CD4-positive, alpha-beta T cell treated with Interleukin-21 for 1 hour (primary cell): ENCODE measurements at regions not wholly inside any gene's neighbourhood (a gene's known extent, or its start where the extent isn't known, plus 50 kb on each side); places are given as distances from the start of the nearest gene placed in this dataset.
"Not testable (repeated sequence)": the region's sequence is repeated elsewhere in the genome, so short reads cannot be mapped to it uniquely, and the experiment has no call there.

ENCODE experiments used
- DNase-seq: peaks from one replicate; pipeline ENCODE4 v3.0.0-alpha.2; 2020

DNA sequence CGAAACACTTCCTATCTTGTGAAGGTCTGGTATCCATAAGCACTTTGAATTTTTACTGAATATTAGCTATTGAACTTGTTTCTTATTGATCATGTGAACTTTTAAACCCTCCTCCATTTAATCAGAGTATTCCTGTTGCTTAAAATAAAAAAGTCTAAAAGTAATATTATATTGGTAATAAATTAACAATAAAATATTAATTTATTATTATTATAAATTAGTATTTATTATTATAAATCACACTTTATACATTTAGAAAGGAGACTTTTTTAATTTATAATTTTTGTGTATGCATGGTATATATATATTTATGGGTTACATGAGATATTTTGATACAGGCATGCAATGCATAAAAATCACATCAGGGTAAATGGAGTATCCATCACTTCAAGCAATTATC lies 295.4 kb upstream of the NETO1 start:
- no peak for DNase-seq

- DNase-seq: no peak
Measured at GRCh38 chr18:73156117-73156516, 288.3 kb upstream of the NETO1 start.

DNA sequence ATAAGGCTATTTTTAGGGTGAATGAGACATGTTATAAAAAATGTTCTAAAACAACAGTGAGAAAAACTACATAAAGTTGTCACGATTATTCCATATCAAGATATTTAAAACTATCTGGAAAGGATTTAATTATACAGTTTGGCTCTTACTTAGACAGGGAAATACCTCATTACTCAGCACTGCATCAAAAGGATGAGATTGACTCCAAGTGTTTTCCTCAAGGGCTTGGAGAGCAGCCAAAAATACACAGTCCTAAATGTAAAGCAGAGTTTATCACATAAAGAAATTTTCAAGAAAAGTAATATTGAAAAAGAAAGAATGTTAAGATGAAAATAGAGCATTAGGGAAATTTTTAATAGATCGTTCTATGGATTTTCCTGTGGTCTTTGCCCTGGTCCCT lies 285.5 kb upstream of the NETO1 start:
- no peak for DNase-seq

DNA sequence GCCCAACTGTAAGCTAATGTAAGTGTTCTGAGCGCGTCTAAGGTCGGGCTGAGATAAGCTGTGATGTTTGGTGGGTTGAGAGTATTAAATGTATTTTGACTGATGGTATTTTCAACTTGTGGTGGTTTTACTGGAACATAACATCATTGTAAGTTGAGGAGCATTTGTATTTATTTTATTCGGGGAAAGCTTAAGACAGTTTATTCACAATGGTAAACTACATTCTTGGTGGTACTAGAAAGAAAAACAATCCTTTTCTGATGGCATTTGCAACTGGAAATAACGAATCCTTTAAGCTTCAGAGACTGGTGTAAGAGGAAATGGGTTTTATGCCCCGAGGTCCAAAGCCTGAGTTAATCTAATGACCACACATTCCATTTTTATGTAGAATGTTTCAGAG lies 283.3 kb upstream of the NETO1 start:
- no peak for DNase-seq

DNA sequence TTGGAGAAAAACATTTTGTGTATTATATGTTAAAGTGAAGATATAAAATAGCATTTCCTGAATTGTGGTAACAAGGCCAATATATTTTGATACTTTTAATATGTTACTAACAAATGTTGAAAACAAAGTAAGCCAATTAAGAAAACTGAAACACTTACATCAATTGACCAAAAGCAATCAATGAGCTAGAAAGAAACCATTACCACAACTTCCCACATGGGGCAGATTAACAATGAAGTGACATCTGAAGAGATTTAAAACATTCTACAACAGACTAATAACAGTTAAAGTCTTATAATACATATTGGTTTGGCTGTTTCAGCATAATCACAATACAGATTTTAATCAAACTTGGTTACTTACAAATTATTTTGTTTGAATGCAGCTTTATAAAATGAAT lies 282.4 kb upstream of the NETO1 start:
- no peak for DNase-seq

- no peak for DNase-seq
Measured at GRCh38 chr18:73147590-73147989, 279.8 kb upstream of the NETO1 start.

GRCh38 chr18:73144030-73144429 lies 276.2 kb upstream of the NETO1 start:
- DNase-seq: no peak

DNA sequence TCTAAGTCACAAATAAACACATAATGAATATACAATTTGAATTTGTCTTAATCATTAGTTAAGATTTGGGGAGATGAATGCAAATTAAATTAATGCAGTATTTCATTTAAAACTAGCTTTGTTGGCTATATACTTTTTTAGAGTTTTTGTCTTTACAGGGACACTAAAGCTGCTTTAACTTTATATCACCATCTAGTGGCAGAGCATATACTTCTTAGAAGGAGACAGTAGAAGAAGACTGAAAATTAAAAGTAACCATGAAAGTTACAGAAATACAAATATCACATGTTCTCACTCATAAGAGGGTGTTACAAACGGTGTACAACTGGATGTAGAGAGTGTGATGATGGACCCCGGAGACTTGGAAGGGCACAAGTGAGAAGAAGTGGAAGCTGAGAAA lies 268.3 kb upstream of the NETO1 start:
- no peak for DNase-seq

DNA sequence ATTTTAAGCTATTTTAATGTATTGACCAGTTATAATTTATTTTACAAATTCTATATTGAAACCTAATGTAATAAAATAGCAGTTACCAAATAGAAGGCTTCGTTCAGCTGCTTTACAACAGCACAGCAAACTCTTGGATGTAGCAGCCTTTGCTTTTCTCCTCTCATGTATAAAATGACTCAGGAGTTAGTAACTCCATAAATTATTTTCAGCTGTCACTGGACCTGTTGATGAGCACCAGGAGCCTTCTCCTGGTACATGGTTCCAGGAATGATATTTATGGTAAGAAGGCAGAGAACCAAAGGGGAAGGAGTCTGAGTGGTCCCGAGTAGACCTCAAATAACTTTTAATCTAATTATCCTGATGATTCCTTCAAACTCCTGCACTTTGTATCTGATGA lies 256.4 kb upstream of the NETO1 start:
- DNase-seq: no peak

- no peak for DNase-seq
Measured at GRCh38 chr18:73121207-73121606, 253.4 kb upstream of the NETO1 start.

GRCh38 chr18:73120626-73121025 lies 252.8 kb upstream of the NETO1 start:
- no peak for DNase-seq

GRCh38 chr18:73119574-73119973 lies 251.8 kb upstream of the NETO1 start:
- DNase-seq: no peak

- no peak for DNase-seq
Measured at GRCh38 chr18:73118121-73118816, 250.5 kb upstream of the NETO1 start.

DNA sequence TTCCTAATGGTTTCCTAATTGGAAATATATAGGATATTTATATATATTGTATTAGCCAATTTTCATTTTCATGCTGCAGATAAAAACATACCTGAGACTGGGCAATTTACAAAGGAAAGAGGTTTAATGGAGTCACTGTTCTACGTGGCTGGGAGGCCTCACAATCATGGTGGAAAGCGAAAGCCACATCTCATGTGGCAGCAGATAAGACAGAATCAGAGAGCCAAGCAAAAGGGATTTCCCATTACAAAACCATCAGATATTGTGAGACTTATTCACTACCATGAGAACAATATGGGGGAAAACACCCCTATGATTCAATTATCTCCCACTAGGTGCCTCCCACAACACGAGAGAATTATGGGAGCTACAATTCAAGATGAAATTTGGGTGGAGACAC lies 242.5 kb upstream of the NETO1 start:
- no peak for DNase-seq

DNA sequence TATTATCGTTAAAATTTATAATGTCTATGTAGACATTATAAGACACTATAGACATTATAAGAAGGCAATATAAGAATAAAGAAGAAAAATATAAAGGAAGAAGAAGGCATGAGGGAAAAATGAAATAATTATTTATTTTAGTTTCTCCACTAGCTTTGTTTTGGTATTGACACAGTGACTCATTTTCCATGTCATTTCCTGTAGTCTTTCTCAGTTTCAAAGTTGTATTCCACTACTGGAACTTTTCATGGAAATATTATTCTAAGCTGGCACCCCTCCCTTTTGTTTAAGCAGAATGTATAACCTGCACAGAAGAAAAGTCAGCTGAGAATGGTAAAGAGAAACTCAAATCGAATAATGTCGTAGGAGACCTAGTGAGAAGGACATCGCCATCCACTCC lies 234.2 kb upstream of the NETO1 start:
- no peak for DNase-seq

DNA sequence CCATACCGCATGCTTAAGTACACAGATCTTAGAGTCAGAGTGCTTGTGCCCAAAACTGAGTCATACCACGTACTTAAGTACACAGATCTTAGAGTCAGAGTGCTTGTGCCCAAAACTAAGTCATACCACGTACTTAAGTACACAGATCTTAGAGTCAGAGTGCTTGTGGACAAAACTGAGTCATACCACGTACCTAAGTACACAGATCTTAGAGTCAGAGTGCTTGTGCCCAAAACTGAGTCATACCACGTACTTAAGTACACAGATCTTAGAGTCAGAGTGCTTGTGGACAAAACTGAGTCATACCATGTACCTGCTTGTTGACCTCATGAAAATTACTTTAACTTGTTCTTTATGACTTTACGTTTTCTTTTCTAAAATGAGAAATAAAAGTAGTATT lies 233.7 kb upstream of the NETO1 start:
- not testable (repeated sequence) for DNase-seq

DNA sequence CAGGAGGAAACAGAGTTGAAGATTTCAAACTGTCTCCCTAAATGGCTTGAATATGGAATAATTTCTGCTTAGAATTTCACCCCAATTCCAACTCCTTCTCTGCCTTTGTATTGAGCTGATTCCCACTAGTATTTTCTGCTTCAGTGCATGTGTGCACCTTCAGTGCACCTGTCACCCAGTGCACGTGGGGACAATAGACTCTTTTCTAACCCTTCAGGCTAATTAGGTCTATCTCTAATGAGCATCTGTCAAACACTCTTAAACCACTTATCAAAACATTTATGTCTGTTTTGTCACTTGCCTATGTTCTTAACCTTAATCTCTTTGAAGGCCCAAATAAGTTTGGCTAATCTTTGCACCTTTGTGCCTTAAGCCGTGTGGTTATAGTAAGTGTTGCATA lies 232.0 kb upstream of the NETO1 start:
- DNase-seq: no peak

- no peak for DNase-seq
Measured at GRCh38 chr18:73093687-73094250, 226.0 kb upstream of the NETO1 start.

- DNase-seq: no peak
Measured at GRCh38 chr18:73088445-73088844, 220.7 kb upstream of the NETO1 start.

DNA sequence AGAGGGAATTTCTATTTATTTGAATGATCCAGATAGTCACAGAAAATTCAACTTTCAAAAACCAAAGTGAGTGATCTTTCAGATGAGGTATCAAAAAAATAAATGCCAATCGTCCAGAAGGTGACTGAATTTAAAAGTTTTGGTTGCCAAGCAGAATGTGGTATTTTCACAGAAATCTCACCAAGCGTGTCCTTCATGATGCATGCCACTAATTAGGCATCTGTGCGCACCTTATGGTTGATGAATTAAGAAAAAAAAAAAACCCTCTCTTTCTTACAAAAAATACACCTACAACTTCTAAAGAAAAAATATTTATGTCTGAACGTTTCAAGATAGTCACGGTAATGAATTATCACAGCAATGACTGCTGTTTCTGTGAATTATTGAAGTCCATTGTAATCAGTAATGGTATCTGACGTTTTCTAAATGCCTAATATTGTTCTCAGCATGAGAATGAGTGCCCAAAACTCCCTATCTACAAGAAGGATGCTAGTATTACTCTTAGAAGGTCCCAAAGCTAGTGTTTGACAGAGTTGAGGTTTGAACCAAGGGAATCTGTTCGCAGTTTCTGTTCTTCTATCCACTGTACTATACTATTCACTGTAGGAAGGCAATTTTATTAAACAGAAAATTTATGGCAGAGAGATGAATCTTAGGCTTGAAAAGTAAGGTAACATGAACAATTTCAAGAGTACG lies 219.6 kb upstream of the NETO1 start:
- no peak for DNase-seq

DNA sequence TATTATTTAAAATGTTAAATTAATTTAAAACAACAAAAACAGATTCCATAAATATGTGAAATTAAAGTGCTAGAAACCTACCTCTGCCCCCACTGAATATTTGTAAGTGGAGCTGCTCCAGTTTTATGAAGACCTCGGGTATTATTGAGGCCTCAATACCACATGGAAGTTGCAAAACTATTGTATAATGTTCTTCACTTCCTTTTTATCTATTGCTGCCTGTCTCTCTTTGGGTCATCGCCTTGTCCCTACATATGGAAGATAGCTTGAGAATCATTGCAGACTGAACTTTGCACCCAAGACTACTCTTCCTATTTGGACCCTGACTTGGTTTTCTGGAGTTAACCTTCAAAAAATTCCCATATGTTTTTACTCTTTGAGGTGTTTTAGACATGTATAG lies 212.1 kb upstream of the NETO1 start:
- no peak for DNase-seq

GRCh38 chr18:73060666-73061288 lies 193.0 kb upstream of the NETO1 start:
- no peak for DNase-seq

- no peak for DNase-seq
Measured at GRCh38 chr18:73059280-73059679, 191.5 kb upstream of the NETO1 start.

DNA sequence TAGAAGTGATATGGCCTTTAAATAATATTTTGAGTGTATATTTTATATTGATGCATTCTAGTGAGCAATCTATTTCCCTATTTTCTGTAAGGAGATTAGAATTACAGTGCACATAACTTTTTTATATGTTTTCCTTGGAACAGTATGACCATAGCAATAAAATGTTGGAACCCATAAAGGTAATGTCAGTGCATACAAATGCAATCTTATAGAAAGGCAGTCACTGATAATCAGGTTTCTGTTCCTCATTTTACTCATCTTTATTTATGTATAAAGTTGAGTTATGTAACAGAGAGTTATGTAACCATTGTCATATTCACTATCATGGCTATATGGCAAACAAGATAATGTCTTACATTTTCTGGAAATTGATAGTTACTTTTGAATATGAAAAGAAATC lies 179.9 kb upstream of the NETO1 start:
- no peak for DNase-seq
